Neural cell (in vitro differentiated cells): ENCODE measurements at regions not wholly inside any gene's neighbourhood (a gene's known extent, or its start where the extent isn't known, plus 50 kb on each side); places are given as distances from the start of the nearest gene placed in this dataset.

ENCODE experiments used
- H2AFZ ChIP-seq: fragments of 200-600, 300-800 bp; sonication (generic), shearing (Covaris generic); 2 replicates; pipeline ENCODE4 v1.6.0; 2014; ENCODE audit warnings: low read depth, mild to moderate bottlenecking, antibody characterized with exemption, low read length, moderate library complexity
- H3F3A ChIP-seq: fragments of 200-600 bp; shearing (Covaris generic); 2 replicates; pipeline ENCODE4 v1.6.1; 2016; ENCODE audit warnings: mild to moderate bottlenecking, moderate library complexity, mixed read lengths, antibody characterized with exemption, low read length; ENCODE audit not compliant: insufficient read depth, poor library complexity, severe bottlenecking
- H3K27ac ChIP-seq: fragments of 200-600, 300-800 bp; sonication (generic), shearing (Covaris generic); 2 replicates; pipeline ENCODE4 v1.5.1; 2014; ENCODE audit warnings: mild to moderate bottlenecking, low read length, moderate library complexity
- H3K27me3 ChIP-seq: fragments of 300-800, 200-600 bp; sonication (generic), shearing (Covaris generic); 2 replicates; pipeline ENCODE4 v1.6.0; 2014; ENCODE audit warnings: mild to moderate bottlenecking, low read depth, low read length, moderate library complexity; ENCODE audit not compliant: insufficient read depth
- H3K36me3 ChIP-seq: fragments of 300-800, 200-600 bp; sonication (generic), shearing (Covaris generic); 2 replicates; pipeline ENCODE4 v1.5.1; 2014; ENCODE audit warnings: mild to moderate bottlenecking, antibody characterized with exemption, low read length, moderate library complexity; ENCODE audit not compliant: insufficient read depth
- H3K4me2 ChIP-seq: fragments of 300-800, 200-600 bp; sonication (generic), shearing (Covaris generic); 2 replicates; pipeline ENCODE4 v1.6.0; 2014; ENCODE audit warnings: mild to moderate bottlenecking, low read length
- H3K4me3 ChIP-seq: fragments of 300-800, 200-600 bp; sonication (generic), shearing (Covaris generic); 2 replicates; pipeline ENCODE4 v1.5.1; 2014; ENCODE audit warnings: mild to moderate bottlenecking, low read length, moderate library complexity
- H3K79me2 ChIP-seq: fragments of 200-600 bp; shearing (Covaris generic); replicated peaks from 2 replicates; pipeline ENCODE4 v1.6.0; 2014; ENCODE audit warnings: mild to moderate bottlenecking, low read length, moderate library complexity; ENCODE audit not compliant: insufficient read depth
- H3K9ac ChIP-seq: fragments of 300-800, 200-600 bp; sonication (generic), shearing (Covaris generic); 2 replicates; pipeline ENCODE4 v1.6.1; 2016; ENCODE audit warnings: mild to moderate bottlenecking, low read length, mixed read lengths
- H3K9me2 ChIP-seq: fragments of 200-600 bp; shearing (Covaris generic); 2 replicates; pipeline ENCODE4 v1.6.1; 2016; ENCODE audit warnings: mild to moderate bottlenecking, low read length, mixed read lengths; ENCODE audit not compliant: insufficient read depth
- H3K9me3 ChIP-seq: fragments of 200-600, 300-800 bp; sonication (generic), shearing (Covaris generic); 2 replicates; pipeline ENCODE4 v1.6.1; 2016; ENCODE audit warnings: mild to moderate bottlenecking, mixed run types, low read length, moderate library complexity, mixed read lengths
- H4K20me1 ChIP-seq: fragments of 200-600 bp; shearing (Covaris generic); 2 replicates; pipeline ENCODE4 v1.6.1; 2016; ENCODE audit warnings: mild to moderate bottlenecking, mixed run types; ENCODE audit not compliant: insufficient read depth
- EP300 ChIP-seq: fragments of 450-650 bp; conservative IDR thresholded peaks from 2 replicates; pipeline ENCODE4 v1.6.1; 2014; ENCODE audit warnings: antibody characterized with exemption, mild to moderate bottlenecking, moderate library complexity; ENCODE audit not compliant: poor library complexity, severe bottlenecking
- EZH2 ChIP-seq: fragments of 200-600, 300-800 bp; shearing (Covaris generic), sonication (generic); IDR thresholded peaks from 2 replicates; pipeline ENCODE4 v1.6.1; 2014; ENCODE audit warnings: antibody characterized with exemption, low read length, borderline replicate concordance, mild to moderate bottlenecking; ENCODE audit not compliant: insufficient read depth, poor library complexity, severe bottlenecking
- MXI1 ChIP-seq: fragments of 450-650 bp; conservative IDR thresholded peaks from 2 replicates; pipeline ENCODE4 v1.6.1; 2014; ENCODE audit warnings: antibody characterized with exemption, mild to moderate bottlenecking; ENCODE audit not compliant: poor library complexity, severe bottlenecking
- POLR2AphosphoS5 ChIP-seq: IDR thresholded peaks from 2 replicates; pipeline ENCODE4 v1.6.1; 2012
- RAD21 ChIP-seq: fragments of 450-650 bp; conservative IDR thresholded peaks from 2 replicates; pipeline ENCODE4 v1.6.1; 2014; ENCODE audit warnings: antibody characterized with exemption, mild to moderate bottlenecking, moderate library complexity
- REST ChIP-seq: IDR thresholded peaks from 2 replicates; pipeline ENCODE4 v1.6.1; 2012; ENCODE audit warnings: borderline replicate concordance
- SMC3 ChIP-seq: fragments of 450-650 bp; conservative IDR thresholded peaks from 2 replicates; pipeline ENCODE4 v1.6.1; 2014; ENCODE audit warnings: antibody characterized with exemption, mild to moderate bottlenecking, moderate library complexity; ENCODE audit not compliant: poor library complexity
- TAF1 ChIP-seq: IDR thresholded peaks from 2 replicates; pipeline ENCODE4 v1.6.1; 2012; ENCODE audit warnings: low read depth
- TF ChIP-seq, protein P1 (sequence below): fragments of 450-650 bp; IDR thresholded peaks from 2 replicates; pipeline ENCODE4 v1.5.1; 2014; ENCODE audit warnings: antibody characterized with exemption, mild to moderate bottlenecking, moderate library complexity; ENCODE audit not compliant: poor library complexity, severe bottlenecking

DNA sequence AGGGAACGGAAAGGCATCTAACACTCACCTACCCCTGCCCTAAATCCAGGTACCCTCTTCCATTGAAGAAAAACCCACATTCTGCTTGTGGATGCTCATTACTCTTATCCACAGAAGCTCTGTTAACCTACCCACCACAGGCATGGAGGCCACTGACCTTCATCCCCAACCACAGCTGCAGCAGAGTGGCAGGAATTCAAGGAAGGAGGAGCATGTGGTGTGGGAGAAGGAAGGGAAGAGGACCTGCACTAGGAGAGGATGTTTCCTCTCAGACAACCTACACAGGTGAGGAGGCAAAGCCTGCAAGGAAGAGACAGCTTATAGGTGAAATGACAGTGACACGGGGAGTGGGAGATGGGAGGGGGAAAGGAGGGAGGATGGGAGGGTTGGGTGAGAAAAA lies 192.5 kb upstream of the TSC22D2 start:
- H3F3A ChIP-seq: no peaks in the 10 kb centered on the region
- H3K27me3 ChIP-seq: no peaks in the 10 kb centered on the region
- no peak overlapping the region for H3K4me3 ChIP-seq
- H3K27ac ChIP-seq: no peak overlapping the region
- H3K9me2 ChIP-seq: no peaks in the 10 kb centered on the region
- no peaks in the 10 kb centered on the region for H3K36me3 ChIP-seq
- no peak overlapping the region for H3K9ac ChIP-seq
- no peaks in the 10 kb centered on the region for H3K79me2 ChIP-seq
- no peaks in the 10 kb centered on the region for H4K20me1 ChIP-seq
- H3K4me2 ChIP-seq: no peak overlapping the region
- H2AFZ ChIP-seq: no peak overlapping the region
- H3K9me3 ChIP-seq: no peaks in the 10 kb centered on the region
- no peak for TF ChIP-seq TAF1
- no peak for TF ChIP-seq REST
- TF ChIP-seq EZH2: no peak
- TF ChIP-seq SMC3: no peak
- TF ChIP-seq, protein P1, sequence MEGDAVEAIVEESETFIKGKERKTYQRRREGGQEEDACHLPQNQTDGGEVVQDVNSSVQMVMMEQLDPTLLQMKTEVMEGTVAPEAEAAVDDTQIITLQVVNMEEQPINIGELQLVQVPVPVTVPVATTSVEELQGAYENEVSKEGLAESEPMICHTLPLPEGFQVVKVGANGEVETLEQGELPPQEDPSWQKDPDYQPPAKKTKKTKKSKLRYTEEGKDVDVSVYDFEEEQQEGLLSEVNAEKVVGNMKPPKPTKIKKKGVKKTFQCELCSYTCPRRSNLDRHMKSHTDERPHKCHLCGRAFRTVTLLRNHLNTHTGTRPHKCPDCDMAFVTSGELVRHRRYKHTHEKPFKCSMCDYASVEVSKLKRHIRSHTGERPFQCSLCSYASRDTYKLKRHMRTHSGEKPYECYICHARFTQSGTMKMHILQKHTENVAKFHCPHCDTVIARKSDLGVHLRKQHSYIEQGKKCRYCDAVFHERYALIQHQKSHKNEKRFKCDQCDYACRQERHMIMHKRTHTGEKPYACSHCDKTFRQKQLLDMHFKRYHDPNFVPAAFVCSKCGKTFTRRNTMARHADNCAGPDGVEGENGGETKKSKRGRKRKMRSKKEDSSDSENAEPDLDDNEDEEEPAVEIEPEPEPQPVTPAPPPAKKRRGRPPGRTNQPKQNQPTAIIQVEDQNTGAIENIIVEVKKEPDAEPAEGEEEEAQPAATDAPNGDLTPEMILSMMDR: no peak
- no peak for TF ChIP-seq RAD21
- no peak for TF ChIP-seq MXI1
- no peak for TF ChIP-seq EP300
- no peak for TF ChIP-seq POLR2AphosphoS5

DNA sequence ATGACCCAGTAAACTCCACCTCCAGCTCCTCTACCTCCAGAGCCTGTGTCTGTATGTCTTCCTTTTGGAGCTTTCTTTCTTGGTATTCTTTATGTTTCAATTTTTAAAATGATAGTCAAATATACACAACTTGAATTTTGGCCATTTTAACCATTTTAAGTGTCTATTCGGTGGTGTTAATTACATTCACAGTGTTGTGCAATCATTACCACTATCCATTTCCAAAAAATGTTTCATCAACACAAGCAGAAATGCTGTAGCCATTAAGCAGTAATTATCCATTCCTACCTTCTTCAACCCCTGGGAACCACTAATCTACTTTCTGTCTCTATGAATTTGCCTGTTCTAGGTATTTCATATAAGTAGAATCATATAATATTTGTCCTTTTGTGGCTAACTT lies 194.5 kb upstream of the TSC22D2 start:
- Histone ChIP-seq H3K9ac (no peak overlapping the region), H3K36me3 (no peaks in the 10 kb centered on the region), H3K9me2 (no peaks in the 10 kb centered on the region)

More for the DNA sequence above, 194.5 kb upstream of the TSC22D2 start:
- Histone ChIP-seq H3K79me2 (no peaks in the 10 kb centered on the region), H3K27me3 (no peaks in the 10 kb centered on the region), H3K4me3 (no peak overlapping the region), H4K20me1 (no peaks in the 10 kb centered on the region), H3K9me3 (no peaks in the 10 kb centered on the region), H3K27ac (no peak overlapping the region), H2AFZ (no peak overlapping the region), H3K4me2 (no peak overlapping the region), H3F3A (no peaks in the 10 kb centered on the region)
- TF ChIP-seq SMC3 (no peak), POLR2AphosphoS5 (no peak), TAF1 (no peak), EZH2 (no peak)
